Neural progenitor cell (in vitro differentiated cells): ENCODE measurements at regions not wholly inside any gene's neighbourhood (a gene's known extent, or its start where the extent isn't known, plus 50 kb on each side); places are given as distances from the start of the nearest gene placed in this dataset.

Experiments used
- DNase-seq: peaks from one replicate; pipeline ENCODE4 v3.0.0-alpha.2; 2016; ENCODE audit warnings: low spot score
- H2AFZ ChIP-seq: fragments of 200-600 bp; sonication (generic); replicated peaks from 2 replicates; pipeline ENCODE4 v1.6.1; 2016; ENCODE audit warnings: antibody characterized with exemption
- H3F3A ChIP-seq: fragments of 200-600 bp; sonication (generic); 2 replicates; pipeline ENCODE4 v1.6.1; 2016; ENCODE audit warnings: antibody characterized with exemption, low read depth
- H3K27ac ChIP-seq: fragments of 200-600 bp; sonication (generic); 2 replicates; pipeline ENCODE4 v1.5.1; 2016; ENCODE audit warnings: mild to moderate bottlenecking
- H3K27me3 ChIP-seq: fragments of 200-600 bp; sonication (generic); 2 replicates; pipeline ENCODE4 v1.6.1; 2016; ENCODE audit warnings: mild to moderate bottlenecking, moderate library complexity
- H3K36me3 ChIP-seq: fragments of 200-600 bp; sonication (generic); 2 replicates; pipeline ENCODE4 v1.5.1; 2016
- H3K4me1 ChIP-seq: fragments of 200-600 bp; sonication (generic); 2 replicates; pipeline ENCODE4 v1.6.1; 2016; ENCODE audit warnings: mixed run types
- H3K4me2 ChIP-seq: fragments of 200-600 bp; sonication (generic); 2 replicates; pipeline ENCODE4 v1.6.1; 2016
- H3K4me3 ChIP-seq: fragments of 200-600 bp; sonication (generic); 2 replicates; pipeline ENCODE4 v1.5.1; 2016
- H3K79me2 ChIP-seq: fragments of 200-600 bp; sonication (generic); 2 replicates; pipeline ENCODE4 v1.6.1; 2016; ENCODE audit warnings: low read depth
- H3K9ac ChIP-seq: fragments of 200-600 bp; sonication (generic); 2 replicates; pipeline ENCODE4 v1.6.1; 2016
- H3K9me3 ChIP-seq: fragments of 200-600 bp; sonication (generic); 2 replicates; pipeline ENCODE4 v1.5.1; 2016; ENCODE audit warnings: low read depth
- H4K20me1 ChIP-seq: fragments of 200-600 bp; sonication (generic); 2 replicates; pipeline ENCODE4 v1.6.1; 2016; ENCODE audit warnings: low read depth
- H3K27ac Mint-ChIP-seq: 3 replicates; pipeline ENCODE4 v1.8.0; 2021; ENCODE audit warnings: mixed read lengths
- H3K27me3 Mint-ChIP-seq: 2 replicates; pipeline ENCODE4 v1.8.0; 2022; ENCODE audit warnings: low read depth, mild to moderate bottlenecking, inconsistent platforms, moderate library complexity, mixed read lengths; ENCODE audit not compliant: insufficient read depth
- H3K36me3 Mint-ChIP-seq: 3 replicates; pipeline ENCODE4 v1.8.0; 2021; ENCODE audit warnings: mixed read lengths
- H3K4me1 Mint-ChIP-seq: 3 replicates; pipeline ENCODE4 v1.8.0; 2021; ENCODE audit warnings: mixed read lengths
- H3K4me3 Mint-ChIP-seq: 3 replicates; pipeline ENCODE4 v1.8.0; 2021; ENCODE audit warnings: mild to moderate bottlenecking, moderate library complexity, mixed read lengths
- H3K9me3 Mint-ChIP-seq: 3 replicates; pipeline ENCODE4 v1.8.0; 2020; ENCODE audit warnings: mixed read lengths
- EZH2 ChIP-seq: fragments of 200-600 bp; sonication (generic); IDR thresholded peaks from 2 replicates; pipeline ENCODE4 v1.6.1; 2017; ENCODE audit warnings: antibody characterized with exemption, mild to moderate bottlenecking, moderate library complexity
- EZH2phosphoT487 ChIP-seq: fragments of 200-600 bp; sonication (generic); IDR thresholded peaks from 2 replicates; pipeline ENCODE4 v1.6.1; 2017; ENCODE audit warnings: antibody characterized with exemption
- TF ChIP-seq, protein P1 (sequence below): fragments of 200-600 bp; sonication (generic); IDR thresholded peaks from 2 replicates; pipeline ENCODE4 v1.5.1; 2017; ENCODE audit warnings: antibody characterized with exemption, mild to moderate bottlenecking

DNA sequence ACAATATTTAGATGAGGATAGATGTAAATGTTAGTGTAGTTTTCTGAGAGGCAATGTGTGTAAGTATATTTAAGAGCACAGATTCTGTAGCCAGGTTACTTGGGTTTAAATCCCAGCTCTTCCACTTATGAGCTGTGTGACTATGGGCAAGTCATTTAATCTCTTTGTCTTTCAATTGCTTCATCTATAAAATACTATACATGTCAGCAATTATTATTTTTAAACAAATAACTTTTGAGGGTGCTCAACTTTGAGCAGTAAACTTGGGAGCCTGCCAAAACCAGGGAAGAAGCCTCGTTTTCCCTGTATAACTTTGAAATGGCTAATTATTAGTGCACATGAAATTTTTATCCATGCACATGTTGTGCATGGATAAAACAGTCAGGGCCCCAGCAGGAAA lies 222.8 kb downstream of the FOXD2 start:
- H3K4me1 Mint-ChIP-seq, result peaks cover 5% of the 10 kb centered on the region
- Histone ChIP-seq H3K4me2 (no peak overlapping the region), H3K4me1 (peaks cover 14% of the 10 kb centered on the region), H3K9ac (no peak overlapping the region), H3K9me3 (no peaks in the 10 kb centered on the region), H3K79me2 (no peaks in the 10 kb centered on the region), H2AFZ (no peak overlapping the region), H3K27me3 (peaks cover 10% of the 10 kb centered on the region), H3F3A (no peaks in the 10 kb centered on the region), H4K20me1 (no peaks in the 10 kb centered on the region), H3K4me3 (no peak overlapping the region), H3K36me3 (no peaks in the 10 kb centered on the region), H3K27ac (no peak overlapping the region)
- H3K27me3 Mint-ChIP-seq, result peaks cover 11% of the 10 kb centered on the region
- H3K36me3 Mint-ChIP-seq, result no peaks in the 10 kb centered on the region
- no peak overlapping the region for H3K27ac Mint-ChIP-seq
- H3K4me3 Mint-ChIP-seq, result no peak overlapping the region
- DNase-seq, result no peak
- H3K9me3 Mint-ChIP-seq, result no peaks in the 10 kb centered on the region
- TF ChIP-seq EZH2phosphoT487, result no peak
- TF ChIP-seq, protein P1, sequence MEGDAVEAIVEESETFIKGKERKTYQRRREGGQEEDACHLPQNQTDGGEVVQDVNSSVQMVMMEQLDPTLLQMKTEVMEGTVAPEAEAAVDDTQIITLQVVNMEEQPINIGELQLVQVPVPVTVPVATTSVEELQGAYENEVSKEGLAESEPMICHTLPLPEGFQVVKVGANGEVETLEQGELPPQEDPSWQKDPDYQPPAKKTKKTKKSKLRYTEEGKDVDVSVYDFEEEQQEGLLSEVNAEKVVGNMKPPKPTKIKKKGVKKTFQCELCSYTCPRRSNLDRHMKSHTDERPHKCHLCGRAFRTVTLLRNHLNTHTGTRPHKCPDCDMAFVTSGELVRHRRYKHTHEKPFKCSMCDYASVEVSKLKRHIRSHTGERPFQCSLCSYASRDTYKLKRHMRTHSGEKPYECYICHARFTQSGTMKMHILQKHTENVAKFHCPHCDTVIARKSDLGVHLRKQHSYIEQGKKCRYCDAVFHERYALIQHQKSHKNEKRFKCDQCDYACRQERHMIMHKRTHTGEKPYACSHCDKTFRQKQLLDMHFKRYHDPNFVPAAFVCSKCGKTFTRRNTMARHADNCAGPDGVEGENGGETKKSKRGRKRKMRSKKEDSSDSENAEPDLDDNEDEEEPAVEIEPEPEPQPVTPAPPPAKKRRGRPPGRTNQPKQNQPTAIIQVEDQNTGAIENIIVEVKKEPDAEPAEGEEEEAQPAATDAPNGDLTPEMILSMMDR, result no peak
- no peak for TF ChIP-seq EZH2

DNA sequence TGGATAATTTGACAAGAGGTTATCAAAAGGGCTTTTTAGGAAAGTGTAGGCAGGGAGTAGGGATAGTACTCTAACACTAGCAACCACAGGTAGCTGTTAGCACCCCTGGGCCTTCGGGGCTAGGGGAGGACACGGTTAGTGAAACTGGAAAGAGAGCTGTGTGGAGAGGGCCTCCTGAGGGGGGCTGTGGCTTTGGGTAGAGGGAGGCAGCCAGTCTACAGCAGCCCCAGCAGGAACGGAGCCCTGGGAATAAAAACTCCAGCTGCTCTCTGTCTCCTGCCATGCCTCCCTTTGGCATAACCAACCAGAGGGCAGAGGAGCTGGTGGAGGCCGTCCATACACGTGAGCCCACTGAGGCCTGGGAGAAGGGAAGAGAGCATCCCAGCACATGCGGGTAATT lies 223.2 kb downstream of the FOXD2 start:
- Mint-ChIP-seq H3K36me3 (no peaks in the 10 kb centered on the region), H3K27ac (no peak overlapping the region), H3K9me3 (no peaks in the 10 kb centered on the region), H3K27me3 (peaks cover 10% of the 10 kb centered on the region), H3K4me3 (no peak overlapping the region), H3K4me1 (peaks cover 5% of the 10 kb centered on the region)
- no peaks in the 10 kb centered on the region for H3K79me2 ChIP-seq
- no peak for DNase-seq
- no peak overlapping the region for H2AFZ ChIP-seq
- H3F3A ChIP-seq, result no peaks in the 10 kb centered on the region
- H3K4me3 ChIP-seq, result no peak overlapping the region
- TF ChIP-seq EZH2phosphoT487 (no peak), EZH2 (no peak)
- TF ChIP-seq, protein P1, result no peak
- no peak overlapping the region for H3K4me2 ChIP-seq
- peaks cover 10% of the 10 kb centered on the region for H3K27me3 ChIP-seq
- H3K9ac ChIP-seq, result no peak overlapping the region
- H3K36me3 ChIP-seq, result no peaks in the 10 kb centered on the region
- H3K27ac ChIP-seq, result no peak overlapping the region
- no peaks in the 10 kb centered on the region for H3K9me3 ChIP-seq
- H4K20me1 ChIP-seq, result no peaks in the 10 kb centered on the region
- peaks cover 14% of the 10 kb centered on the region for H3K4me1 ChIP-seq

- Histone ChIP-seq H3K27me3 (peaks cover 10% of the 10 kb centered on the region), H2AFZ (no peak overlapping the region), H4K20me1 (no peaks in the 10 kb centered on the region), H3K36me3 (no peaks in the 10 kb centered on the region), H3K27ac (no peak overlapping the region), H3K9ac (no peak overlapping the region), H3K4me3 (no peak overlapping the region), H3K4me2 (no peak overlapping the region), H3K4me1 (peaks cover 14% of the 10 kb centered on the region), H3F3A (no peaks in the 10 kb centered on the region), H3K79me2 (no peaks in the 10 kb centered on the region), H3K9me3 (no peaks in the 10 kb centered on the region)
- Mint-ChIP-seq H3K4me3 (no peak overlapping the region), H3K27me3 (peaks cover 10% of the 10 kb centered on the region), H3K27ac (no peak overlapping the region), H3K9me3 (no peaks in the 10 kb centered on the region), H3K36me3 (no peaks in the 10 kb centered on the region), H3K4me1 (peaks cover 5% of the 10 kb centered on the region)
- TF ChIP-seq EZH2 (no peak), EZH2phosphoT487 (no peak)
- TF ChIP-seq, protein P1, result no peak
- no peak for DNase-seq
Measured at GRCh38 chr1:47662068-47662467, 224.2 kb downstream of the FOXD2 start.

- no peaks in the 10 kb centered on the region for H3K36me3 ChIP-seq
- no peaks in the 10 kb centered on the region for H3K9me3 Mint-ChIP-seq
Measured at GRCh38 chr1:47663286-47663685, 225.4 kb downstream of the FOXD2 start.

More at GRCh38 chr1:47663286-47663685, 225.4 kb downstream of the FOXD2 start:
- Mint-ChIP-seq H3K36me3 (no peaks in the 10 kb centered on the region), H3K27ac (no peak overlapping the region), H3K4me3 (no peak overlapping the region), H3K27me3 (peaks cover 4% of the 10 kb centered on the region), H3K4me1 (peaks cover 5% of the 10 kb centered on the region)
- Histone ChIP-seq H3K9me3 (no peaks in the 10 kb centered on the region), H3F3A (no peaks in the 10 kb centered on the region), H3K27ac (no peak overlapping the region), H4K20me1 (no peaks in the 10 kb centered on the region), H3K27me3 (peaks cover 3% of the 10 kb centered on the region), H3K4me2 (no peak overlapping the region), H3K9ac (no peak overlapping the region), H3K4me1 (peaks cover 14% of the 10 kb centered on the region), H3K4me3 (no peak overlapping the region), H3K79me2 (no peaks in the 10 kb centered on the region), H2AFZ (peak overlapping the region; percentile 51)
- TF ChIP-seq EZH2phosphoT487, result no peak
- TF ChIP-seq, protein P1, result no peak
- no peak for TF ChIP-seq EZH2
- DNase-seq, result no peak
